AG10803 (cell line): ENCODE measurements at regions not wholly inside any gene's neighbourhood (a gene's known extent, or its start where the extent isn't known, plus 50 kb on each side); places are given as distances from the start of the nearest gene placed in this dataset.

Source experiments
- DNase-seq: peaks from one replicate; pipeline ENCODE4 v3.0.0; 2010; ENCODE audit warnings: low read depth
- H3K4me3 ChIP-seq: 2 replicates; pipeline ENCODE4 v1.5.1; 2011; ENCODE audit warnings: mild to moderate bottlenecking, low read length, control low read depth
- TF ChIP-seq, protein P1 (sequence below): conservative IDR thresholded peaks from 2 replicates; pipeline ENCODE4 v1.5.1; 2011; ENCODE audit warnings: mild to moderate bottlenecking, low read length, control low read depth, inconsistent platforms

DNA sequence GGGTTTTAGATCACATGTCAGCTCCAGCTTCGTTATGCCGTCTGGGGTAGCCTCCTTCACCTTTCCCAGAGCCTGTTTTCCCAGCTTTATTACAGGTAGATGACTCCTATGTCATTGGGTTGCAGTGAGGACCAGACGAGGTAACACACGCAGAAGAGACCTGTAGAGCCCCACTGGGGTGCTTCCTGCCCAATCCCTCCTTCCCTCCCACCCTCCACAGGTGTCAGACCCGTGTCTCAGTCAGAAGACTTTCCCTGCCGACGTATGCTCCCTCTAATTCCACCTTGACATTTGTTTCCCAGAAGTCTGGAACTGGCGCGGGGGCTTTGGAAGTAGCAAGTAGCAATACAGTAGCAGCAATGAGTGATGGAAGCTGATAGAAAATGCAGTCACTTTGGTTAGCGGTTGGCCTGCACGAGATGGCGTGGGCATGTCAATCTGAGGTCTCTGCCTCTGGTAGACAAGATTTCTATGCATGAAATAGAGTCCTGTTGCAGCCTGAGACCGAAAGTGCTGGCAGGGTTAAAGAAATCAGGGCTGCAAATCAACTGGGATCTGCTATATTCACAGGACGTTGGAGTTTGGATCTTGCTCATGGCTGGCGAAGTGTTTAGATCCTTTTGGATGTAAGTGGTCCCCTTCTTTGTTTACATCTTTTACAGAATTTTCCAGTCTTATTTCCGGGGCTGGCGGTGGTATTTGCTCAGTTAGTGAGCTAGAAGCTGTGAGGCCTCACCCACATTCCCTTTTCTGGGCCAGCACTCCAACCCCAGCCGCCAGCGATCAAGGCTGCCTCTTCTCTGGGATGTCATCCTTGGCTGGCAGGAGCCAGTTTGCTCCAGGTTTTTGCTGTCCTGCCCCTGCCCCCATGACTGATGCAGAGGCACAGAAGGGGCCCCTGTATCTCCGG is 78.3 kb upstream of the KMT2C start:
- no peak overlapping the region for H3K4me3 ChIP-seq
- TF ChIP-seq, protein P1, sequence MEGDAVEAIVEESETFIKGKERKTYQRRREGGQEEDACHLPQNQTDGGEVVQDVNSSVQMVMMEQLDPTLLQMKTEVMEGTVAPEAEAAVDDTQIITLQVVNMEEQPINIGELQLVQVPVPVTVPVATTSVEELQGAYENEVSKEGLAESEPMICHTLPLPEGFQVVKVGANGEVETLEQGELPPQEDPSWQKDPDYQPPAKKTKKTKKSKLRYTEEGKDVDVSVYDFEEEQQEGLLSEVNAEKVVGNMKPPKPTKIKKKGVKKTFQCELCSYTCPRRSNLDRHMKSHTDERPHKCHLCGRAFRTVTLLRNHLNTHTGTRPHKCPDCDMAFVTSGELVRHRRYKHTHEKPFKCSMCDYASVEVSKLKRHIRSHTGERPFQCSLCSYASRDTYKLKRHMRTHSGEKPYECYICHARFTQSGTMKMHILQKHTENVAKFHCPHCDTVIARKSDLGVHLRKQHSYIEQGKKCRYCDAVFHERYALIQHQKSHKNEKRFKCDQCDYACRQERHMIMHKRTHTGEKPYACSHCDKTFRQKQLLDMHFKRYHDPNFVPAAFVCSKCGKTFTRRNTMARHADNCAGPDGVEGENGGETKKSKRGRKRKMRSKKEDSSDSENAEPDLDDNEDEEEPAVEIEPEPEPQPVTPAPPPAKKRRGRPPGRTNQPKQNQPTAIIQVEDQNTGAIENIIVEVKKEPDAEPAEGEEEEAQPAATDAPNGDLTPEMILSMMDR: no peak
- DNase-seq: no peak

DNA sequence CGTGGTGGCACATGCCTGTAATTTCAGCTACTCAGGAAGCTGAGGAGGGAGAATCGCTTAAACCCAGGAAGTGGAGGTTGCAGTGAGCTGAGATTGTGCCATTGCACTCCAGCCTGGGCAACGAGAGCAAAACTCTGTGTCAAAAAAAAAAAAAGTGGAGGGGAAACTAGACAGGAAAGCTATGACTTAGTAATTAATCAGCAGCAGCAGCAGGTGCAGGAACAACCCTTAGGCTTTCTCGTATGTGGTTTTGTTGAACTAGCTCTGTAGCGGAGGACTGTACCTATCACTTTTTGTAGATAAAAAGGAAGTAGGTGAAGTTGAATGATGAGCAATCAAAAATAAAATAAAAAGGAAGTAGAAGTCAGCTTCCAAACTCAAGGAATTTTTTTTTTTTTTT is 76.9 kb upstream of the KMT2C start:
- H3K4me3 ChIP-seq: no peak overlapping the region

DNA sequence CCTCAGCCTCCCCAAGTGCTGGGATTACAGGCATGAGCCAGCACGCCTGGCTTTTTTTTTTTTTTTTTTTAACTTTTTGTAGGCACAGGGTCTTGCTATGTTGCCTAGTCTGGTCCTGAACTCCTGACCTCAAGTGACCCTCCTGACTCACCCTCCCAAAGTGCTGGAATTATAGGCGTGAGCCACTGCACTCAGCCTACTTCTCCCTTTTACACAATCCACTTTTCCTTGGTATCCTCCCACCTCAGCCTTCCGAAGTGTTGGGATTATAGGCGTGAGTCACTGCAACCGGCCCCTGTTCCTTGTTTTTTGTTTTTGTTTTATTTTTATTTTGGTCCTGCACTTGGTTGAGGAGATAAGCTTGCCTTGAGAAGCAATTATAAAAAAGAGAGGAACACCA is 75.9 kb upstream of the KMT2C start:
- TF ChIP-seq, protein P1: no peak
- no peak overlapping the region for H3K4me3 ChIP-seq
- DNase-seq: no peak

More for the DNA sequence above, 76.9 kb upstream of the KMT2C start:
- TF ChIP-seq, protein P1: no peak
- DNase-seq: no peak

DNA sequence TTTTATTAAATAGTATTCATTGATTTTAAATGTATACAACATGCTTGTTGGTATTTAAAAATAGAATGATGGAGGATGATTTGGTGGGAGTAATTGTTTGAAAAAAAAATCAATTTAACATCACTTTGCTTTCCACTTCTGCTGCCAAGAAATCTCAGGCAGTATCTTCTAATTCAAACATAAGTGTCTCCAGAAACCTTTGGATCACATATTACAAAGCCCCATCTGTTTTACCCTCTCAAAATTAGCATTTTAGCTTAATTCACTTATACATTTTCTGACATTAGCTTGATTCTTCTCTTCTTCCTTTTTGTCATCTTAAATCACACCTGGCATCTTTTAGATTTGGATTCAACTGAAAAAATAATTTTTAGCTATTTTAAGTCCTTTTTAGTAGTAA is 72.9 kb upstream of the KMT2C start:
- TF ChIP-seq, protein P1: no peak
- DNase-seq: no peak
- H3K4me3 ChIP-seq: no peak overlapping the region

DNA sequence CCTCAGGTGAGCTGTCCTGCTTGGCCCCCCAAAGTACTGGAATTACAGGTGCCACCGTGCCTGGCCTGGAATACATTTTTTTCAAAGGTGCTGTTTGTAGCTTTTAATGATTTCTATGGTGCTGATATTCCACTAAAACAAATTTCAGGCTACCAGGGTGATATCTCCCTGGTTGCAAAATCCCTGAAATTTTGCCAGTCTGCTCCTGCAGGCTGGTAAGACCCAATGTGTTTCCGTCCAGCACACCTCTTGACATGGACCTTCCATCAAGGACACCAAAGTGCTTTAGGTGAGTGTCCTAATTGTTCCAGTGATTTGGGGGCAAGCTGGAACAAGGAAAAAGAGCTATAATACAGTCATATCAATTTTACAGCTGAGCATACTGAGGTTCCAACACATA is 69.8 kb upstream of the KMT2C start:
- TF ChIP-seq, protein P1: no peak
- no peak overlapping the region for H3K4me3 ChIP-seq
- DNase-seq: no peak

DNA sequence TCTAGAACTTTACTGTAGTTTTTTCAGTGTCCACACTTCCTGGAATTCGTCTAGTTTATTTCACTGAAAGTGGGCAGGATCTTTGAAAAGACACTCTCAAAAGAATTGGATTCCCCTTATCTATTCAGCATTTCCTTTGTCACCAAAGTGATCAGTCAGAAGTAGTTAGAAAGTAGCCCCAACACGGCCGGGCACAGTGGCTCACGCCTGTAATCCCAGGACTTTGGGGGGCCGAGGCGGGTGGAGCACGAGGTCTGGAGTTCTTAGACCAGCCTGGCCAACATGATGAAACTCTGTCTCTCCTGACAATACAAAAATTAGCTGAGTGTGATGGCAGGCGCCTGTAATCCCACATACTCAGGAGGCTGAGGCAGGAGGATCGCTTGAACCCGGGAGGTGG is 69.0 kb upstream of the KMT2C start:
- TF ChIP-seq, protein P1: no peak
- no peak for DNase-seq
- H3K4me3 ChIP-seq: no peak overlapping the region

DNA sequence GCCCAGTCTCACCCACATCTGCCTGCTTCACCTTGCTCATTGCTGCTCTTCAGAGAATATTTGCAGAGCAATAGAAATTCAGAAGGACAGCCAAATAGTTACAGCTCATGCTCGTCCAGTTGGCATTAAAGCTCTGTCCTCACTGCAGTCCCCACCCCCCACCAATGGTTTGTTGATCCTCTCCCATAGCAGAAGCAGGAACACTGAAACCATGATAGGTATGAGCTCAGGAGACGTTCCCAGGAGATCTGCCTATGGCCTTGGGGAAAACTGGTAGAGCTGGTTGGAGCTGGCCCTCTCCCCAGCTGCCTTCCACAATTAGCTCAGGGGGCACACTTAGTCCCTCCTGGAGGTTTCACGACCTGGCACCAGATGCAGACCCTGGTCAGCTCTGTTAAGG is 68.6 kb upstream of the KMT2C start:
- DNase-seq: no peak
- no peak overlapping the region for H3K4me3 ChIP-seq
- TF ChIP-seq, protein P1: no peak
